ENCODE measurements at regions not wholly inside any gene's neighbourhood (a gene's known extent, or its start where the extent isn't known, plus 50 kb on each side); places are given as distances from the start of the nearest gene placed in this dataset.

DNA sequence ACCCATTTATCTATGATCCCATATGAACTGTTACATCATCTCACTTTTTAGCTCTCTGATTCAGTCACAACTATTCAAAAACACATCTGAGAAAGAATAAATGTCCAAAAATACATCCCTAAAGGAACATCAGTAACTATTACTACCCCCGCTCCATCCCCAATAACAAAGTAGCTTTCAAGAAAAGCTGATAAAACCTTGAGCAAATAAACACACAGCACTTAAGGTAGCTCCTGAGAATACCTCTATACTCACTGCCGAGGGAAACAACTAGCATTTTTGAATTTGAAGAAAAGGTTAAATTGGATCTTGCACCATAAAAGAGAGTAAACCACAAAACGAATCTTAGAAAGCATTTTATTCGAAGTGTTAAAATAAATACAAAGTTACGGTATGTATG, 63.4 kb downstream of the PMAIP1 start:
- Histone ChIP-seq H3K4me1 (no peaks in the 10 kb centered on the region), H3K36me3 (ENCODE audit: low read depth, missing control alignments) (no peaks in the 10 kb centered on the region), H3K27me3 (no peaks in the 10 kb centered on the region), H3K9me3 (no peaks in the 10 kb centered on the region), H3K4me3 (no peak overlapping the region), H3K27ac (no peak overlapping the region)
- WGBS, 2 donors = 65 to 66% methylated on average over 5 of the region's 5 CpGs
- intact Hi-C loops (cut with DNase I; ENCODE audit: low total_unique reads) = no loop called here
- no peak for DNase-seq
- TF ChIP-seq POLR2A (IDR thresholded peaks at IDR 0.05) (no peak), CTCF (IDR thresholded peaks at IDR 0.05) (no peak)

DNA sequence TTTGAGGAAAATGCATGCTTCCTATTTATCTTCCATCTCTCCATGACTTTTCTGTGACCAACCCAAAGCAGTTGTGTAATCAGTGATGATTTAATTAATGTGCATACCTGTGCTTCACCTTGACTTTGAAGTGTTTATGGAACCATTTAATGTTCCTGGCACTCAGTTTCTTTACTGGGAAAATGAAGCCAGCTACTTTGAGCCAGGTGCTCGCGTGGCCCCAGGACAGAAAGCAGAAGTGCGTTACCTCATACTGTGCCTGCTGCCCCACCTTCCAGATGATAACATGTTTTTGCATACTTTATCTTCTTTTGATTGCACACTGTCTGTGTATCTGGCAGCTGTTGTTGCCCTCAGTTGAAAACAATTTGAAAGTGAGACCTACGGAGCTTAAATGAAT, 61.3 kb downstream of the PMAIP1 start:
- Histone ChIP-seq H3K27me3 (no peaks in the 10 kb centered on the region), H3K4me1 (no peaks in the 10 kb centered on the region), H3K9me3 (no peaks in the 10 kb centered on the region), H3K27ac (no peak overlapping the region), H3K36me3 (ENCODE audit: low read depth, missing control alignments) (no peaks in the 10 kb centered on the region), H3K4me3 (no peak overlapping the region)
- WGBS, 2 donors = 71 to 86% methylated on average over 4 of the region's 4 CpGs
- DNase-seq = no peak
- TF ChIP-seq CTCF (IDR thresholded peaks at IDR 0.05) (no peak), POLR2A (IDR thresholded peaks at IDR 0.05) (no peak)
- intact Hi-C loops (cut with DNase I; ENCODE audit: low total_unique reads) = no loop called here

DNA sequence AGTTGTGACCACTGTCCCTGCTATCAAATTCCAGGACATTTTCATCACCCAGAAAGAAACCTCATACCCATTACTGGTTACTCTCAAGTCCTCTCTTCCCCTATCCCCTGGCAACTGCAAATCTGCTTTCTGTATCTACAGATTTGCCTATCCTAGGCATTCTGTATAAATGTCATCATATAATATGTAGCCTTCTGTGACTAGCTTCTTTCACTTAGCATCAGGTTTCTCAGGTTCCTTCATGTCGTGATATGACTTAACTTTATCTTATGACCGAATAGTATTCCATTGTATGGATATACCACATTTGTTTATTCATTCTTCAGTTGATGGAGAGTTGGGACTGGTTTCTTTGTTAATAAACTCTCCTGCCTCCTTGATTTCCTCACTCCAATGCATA, 60.5 kb downstream of the PMAIP1 start:
- no peak for TF ChIP-seq POLR2A (IDR thresholded peaks at IDR 0.05)
- Histone ChIP-seq H3K4me3 (no peak overlapping the region), H3K4me1 (no peaks in the 10 kb centered on the region), H3K27ac (no peak overlapping the region), H3K9me3 (no peaks in the 10 kb centered on the region), H3K36me3 (ENCODE audit: low read depth, missing control alignments) (no peaks in the 10 kb centered on the region), H3K27me3 (no peaks in the 10 kb centered on the region)
- intact Hi-C loops (cut with DNase I; ENCODE audit: low total_unique reads) = no loop called here
- DNase-seq = no peak
- whole genome bisulfite sequencing, 2 donors = 93 to 95% methylated on average over 2 of the region's 2 CpGs

GRCh38 chr18:59959606-59960005, 59.8 kb downstream of the PMAIP1 start:
- DNase-seq = no peak
- intact Hi-C loops (cut with DNase I; ENCODE audit: low total_unique reads) = no loop called here
- H3K4me1 ChIP-seq = no peaks in the 10 kb centered on the region
- H3K27me3 ChIP-seq = no peaks in the 10 kb centered on the region
- WGBS, 2 donors = 78% methylated on average over 2 of the region's 2 CpGs
- H3K9me3 ChIP-seq = no peaks in the 10 kb centered on the region
- no peak overlapping the region for H3K27ac ChIP-seq
- no peak for TF ChIP-seq POLR2A (IDR thresholded peaks at IDR 0.05)
- TF ChIP-seq CTCF (IDR thresholded peaks at IDR 0.05) = no peak
- H3K36me3 ChIP-seq (ENCODE audit: low read depth, missing control alignments) = no peaks in the 10 kb centered on the region
- H3K4me3 ChIP-seq = no peak overlapping the region

DNA sequence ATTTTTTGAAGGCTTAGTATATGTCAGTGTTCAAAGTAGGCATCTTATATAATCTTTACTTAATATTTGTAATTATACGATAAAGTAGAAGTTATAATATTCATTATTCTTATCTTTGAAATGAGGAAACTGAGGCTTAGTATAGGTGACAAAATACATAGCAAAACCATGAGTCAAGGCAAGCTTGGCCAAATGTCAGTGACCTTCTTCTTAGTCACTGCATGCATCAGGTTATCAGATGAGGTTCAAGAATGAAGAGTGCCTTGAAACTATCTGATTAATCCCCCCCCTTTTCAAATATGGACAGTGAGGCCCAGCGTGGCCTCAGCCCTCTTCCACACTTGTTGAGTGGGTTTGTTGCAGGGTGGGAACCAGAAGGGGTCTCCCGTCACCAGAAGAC, 59.3 kb downstream of the PMAIP1 start:
- no peaks in the 10 kb centered on the region for H3K4me1 ChIP-seq
- H3K36me3 ChIP-seq (ENCODE audit: low read depth, missing control alignments) = no peaks in the 10 kb centered on the region
- no peaks in the 10 kb centered on the region for H3K27me3 ChIP-seq
- no peak overlapping the region for H3K4me3 ChIP-seq
- intact Hi-C loops (cut with DNase I; ENCODE audit: low total_unique reads) = no loop called here
- no peaks in the 10 kb centered on the region for H3K9me3 ChIP-seq
- no peak for DNase-seq
- H3K27ac ChIP-seq = no peak overlapping the region
- WGBS, 2 donors = 89 to 96% methylated on average over 3 of the region's 3 CpGs
- TF ChIP-seq CTCF (IDR thresholded peaks at IDR 0.05) = no peak
- TF ChIP-seq POLR2A (IDR thresholded peaks at IDR 0.05) = no peak

Data from testis (tissue), 2 donors.